ENCODE measurements at regions not wholly inside any gene's neighbourhood (a gene's known extent, or its start where the extent isn't known, plus 50 kb on each side); places are given as distances from the start of the nearest gene placed in this dataset.

- no peak for DNase-seq (ENCODE audit: low read depth in 4 of 4, low spot score in 2 of 4)
These were observed 70.4 kb upstream of the TBCA start for GRCh38 chr5:77846422-77847128.

GRCh38 chr5:77845324-77845646 is 69.1 kb upstream of the TBCA start:
- no peak for DNase-seq (ENCODE audit: low read depth in 4 of 4, low spot score in 2 of 4)

- DNase-seq (ENCODE audit: low read depth in 4 of 4, low spot score in 2 of 4): no peak
These were observed 68.6 kb upstream of the TBCA start for GRCh38 chr5:77844623-77845323.

- peak in 1 of 4 donors; percentile 58 for DNase-seq (ENCODE audit: low read depth in 4 of 4, low spot score in 2 of 4)
These were observed 68.2 kb upstream of the TBCA start for GRCh38 chr5:77844373-77844622.

GRCh38 chr5:77843570-77844372 is 67.6 kb upstream of the TBCA start:
- DNase-seq (ENCODE audit: low read depth in 4 of 4, low spot score in 2 of 4): no peak

GRCh38 chr5:77842243-77842642 is 66.1 kb upstream of the TBCA start:
- DNase-seq (ENCODE audit: low read depth in 4 of 4, low spot score in 2 of 4): no peak

- no peak for DNase-seq (ENCODE audit: low read depth in 4 of 4, low spot score in 2 of 4)
These were observed 65.5 kb upstream of the TBCA start for GRCh38 chr5:77841616-77842015.

- no peak for DNase-seq (ENCODE audit: low read depth in 4 of 4, low spot score in 2 of 4)
These were observed 64.8 kb upstream of the TBCA start for GRCh38 chr5:77840930-77841329.

GRCh38 chr5:77839691-77840090 is 63.6 kb upstream of the TBCA start:
- no peak for DNase-seq (ENCODE audit: low read depth in 4 of 4, low spot score in 2 of 4)

- DNase-seq (ENCODE audit: low read depth in 4 of 4, low spot score in 2 of 4): no peak
These were observed 56.8 kb upstream of the TBCA start for GRCh38 chr5:77832938-77833337.

- no peak for DNase-seq (ENCODE audit: low read depth in 4 of 4, low spot score in 2 of 4)
These were observed 56.1 kb upstream of the TBCA start for GRCh38 chr5:77832166-77832770.

- DNase-seq (ENCODE audit: low read depth in 4 of 4, low spot score in 2 of 4): no peak
These were observed 52.3 kb upstream of the TBCA start for GRCh38 chr5:77828445-77828844.
